Stimulated activated CD4-positive, alpha-beta T cell treated with anti-CD3 and anti-CD28 coated beads, Interleukin-12 subunit alpha, Interleukin-12 subunit beta, amount 100 ng/mL, for 4 hours (primary cell): ENCODE measurements at regions not wholly inside any gene's neighbourhood (a gene's known extent, or its start where the extent isn't known, plus 50 kb on each side); places are given as distances from the start of the nearest gene placed in this dataset.

ENCODE experiments used
- DNase-seq: peaks from one replicate; pipeline ENCODE4 v3.0.0-alpha.2; 2020

GRCh38 chr9:26735160-26735559 is 157.4 kb downstream of the CAAP1 start:
- no peak for DNase-seq

- no peak for DNase-seq
Measured at GRCh38 chr9:26729187-26729586, 163.4 kb downstream of the CAAP1 start.

DNA sequence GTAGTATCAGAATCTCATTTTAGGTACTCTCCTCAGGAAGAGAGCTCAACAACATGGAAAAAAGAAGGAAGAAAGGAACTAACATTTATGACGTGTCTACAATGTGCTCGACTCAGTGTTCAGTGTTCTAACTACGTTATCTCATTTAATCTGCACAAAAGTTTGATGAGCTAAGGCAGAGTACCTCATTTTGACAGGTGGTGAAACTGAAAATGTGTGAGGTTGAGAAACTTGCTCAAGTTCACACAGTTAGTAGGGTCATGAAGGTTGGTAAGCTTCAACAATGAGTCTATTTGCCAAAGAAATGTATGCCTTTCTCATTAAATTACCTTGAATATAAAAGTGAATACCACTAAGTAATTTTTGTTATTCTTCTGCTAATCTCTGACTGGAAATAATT is 165.1 kb downstream of the CAAP1 start:
- DNase-seq = no peak

- DNase-seq = no peak
Measured at GRCh38 chr9:26725573-26725972, 167.0 kb downstream of the CAAP1 start.

DNA sequence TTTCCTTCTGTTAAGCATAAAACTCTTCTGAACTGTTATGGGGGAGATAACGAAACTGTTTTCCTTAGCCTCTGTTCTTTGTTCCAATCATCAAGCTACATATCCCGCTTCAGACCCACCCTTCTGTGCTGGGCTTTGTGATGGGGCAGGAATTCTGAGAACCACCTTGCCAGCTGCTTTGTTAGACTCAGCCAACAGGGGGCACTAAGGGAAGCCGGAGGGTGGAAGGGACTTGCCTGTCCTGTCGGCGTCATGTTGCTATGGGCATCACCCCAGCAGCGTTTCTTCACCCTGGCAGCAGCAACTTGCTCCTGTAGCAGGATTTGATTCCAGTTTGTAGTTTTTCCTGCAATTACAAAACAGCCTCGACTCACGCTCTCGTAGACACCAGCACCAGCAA is 169.1 kb downstream of the CAAP1 start:
- peak; percentile 1 for DNase-seq

- no peak for DNase-seq
Measured at GRCh38 chr9:26722755-26723154, 169.8 kb downstream of the CAAP1 start.

- DNase-seq = no peak
Measured at GRCh38 chr9:26710008-26710407, 182.6 kb downstream of the CAAP1 start.

GRCh38 chr9:26706223-26706622 is 186.4 kb downstream of the CAAP1 start:
- no peak for DNase-seq

- DNase-seq = no peak
Measured at GRCh38 chr9:26695298-26695622, 197.3 kb downstream of the CAAP1 start.

DNA sequence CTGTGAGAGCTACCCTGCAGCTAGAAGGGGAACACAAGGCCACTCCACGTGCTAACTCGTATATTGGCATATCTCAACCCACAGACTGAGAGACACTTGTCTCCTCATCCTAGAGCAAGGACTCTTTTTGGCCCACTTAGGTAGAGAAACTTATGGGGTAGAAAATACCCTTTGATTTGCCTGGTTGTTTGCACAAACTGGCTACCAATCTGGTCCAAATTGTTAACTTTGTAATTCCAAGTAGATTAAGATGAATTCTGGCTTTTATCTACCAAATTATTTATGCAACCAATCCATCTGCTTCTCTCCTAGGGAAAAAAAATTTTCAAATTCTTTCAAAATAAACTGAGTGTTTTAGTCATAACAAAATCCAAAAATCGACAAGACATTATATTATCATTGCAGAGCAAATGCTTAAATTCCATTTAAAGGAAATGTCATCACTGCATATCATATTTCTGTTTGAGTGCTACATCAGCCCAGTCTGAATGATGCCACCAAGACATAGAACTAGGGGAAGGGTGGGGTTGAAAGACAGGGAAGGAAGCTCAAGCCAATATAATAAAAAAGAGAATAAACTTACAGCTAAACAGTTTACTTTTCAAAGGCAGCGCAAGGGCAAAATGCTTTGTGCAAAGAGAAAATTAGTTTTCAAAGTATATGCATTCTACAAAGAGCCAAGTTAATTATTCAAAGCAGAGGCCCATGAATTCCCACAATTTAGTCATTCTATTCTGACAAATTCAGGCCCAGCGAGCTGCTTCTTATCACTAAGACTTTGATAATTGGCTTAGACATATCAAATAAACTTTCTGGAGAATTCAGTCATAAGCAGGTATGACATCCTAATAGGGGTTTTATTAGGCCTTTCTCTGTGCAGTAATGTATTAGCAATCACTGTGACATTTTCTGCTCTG is 198.0 kb downstream of the CAAP1 start:
- DNase-seq = no peak

DNA sequence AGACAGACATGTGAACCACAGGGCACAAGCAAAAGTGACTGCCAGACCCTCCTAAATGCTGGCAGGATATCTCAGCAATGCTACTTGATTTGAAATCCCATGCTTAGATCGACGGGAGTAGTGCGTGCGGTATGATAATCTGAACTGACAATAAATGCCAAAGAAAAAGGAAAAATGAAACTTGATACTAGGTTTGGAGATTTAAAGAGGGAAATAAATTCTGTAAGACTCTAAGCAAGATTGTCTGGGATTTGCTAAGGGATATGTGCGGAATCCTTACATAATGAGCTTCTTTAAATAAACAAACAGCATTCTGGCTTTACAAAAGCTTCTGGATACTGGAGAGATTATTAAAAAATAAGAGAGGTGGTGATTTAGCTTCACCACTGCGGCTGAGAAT is 203.6 kb downstream of the CAAP1 start:
- DNase-seq = no peak

- DNase-seq = no peak
Measured at GRCh38 chr9:26687421-26687820, 205.2 kb downstream of the CAAP1 start.

DNA sequence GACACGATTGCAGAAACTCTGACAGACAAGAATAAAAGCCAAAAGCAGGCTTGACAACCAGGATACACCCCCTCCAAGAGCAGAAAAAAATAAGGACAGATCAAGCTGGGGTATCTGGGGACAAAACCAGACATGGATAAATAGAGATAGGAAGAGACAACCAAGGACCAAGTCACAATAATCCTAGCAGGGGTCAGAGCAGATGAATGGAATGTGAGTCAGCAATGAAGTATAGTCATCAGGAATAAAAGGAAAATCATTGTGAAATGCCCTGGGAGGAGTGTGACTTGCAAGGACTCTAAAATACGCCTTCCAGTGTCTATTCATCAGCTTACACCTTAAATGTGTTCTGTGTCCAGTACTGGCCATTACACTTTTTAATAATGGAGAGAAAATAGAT is 206.8 kb downstream of the CAAP1 start:
- no peak for DNase-seq

DNA sequence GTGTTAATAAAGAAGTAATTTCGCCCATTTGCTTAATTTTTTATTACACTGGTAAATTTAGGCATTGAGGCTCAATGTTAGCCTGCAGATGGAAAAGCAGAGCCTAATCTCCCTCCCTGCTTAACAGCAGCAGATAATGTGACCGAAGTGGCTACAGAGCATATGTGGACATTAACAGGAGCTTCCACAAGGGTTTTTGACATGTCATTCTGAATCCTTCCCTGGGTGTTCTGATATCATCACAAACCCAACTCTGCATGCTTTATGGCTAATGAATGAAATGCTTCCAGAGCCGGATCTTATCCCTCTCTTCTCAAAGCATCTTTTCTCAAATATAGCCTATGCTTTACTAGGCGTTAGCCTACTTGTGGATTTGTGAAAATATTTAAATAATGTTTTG is 208.6 kb downstream of the CAAP1 start:
- no peak for DNase-seq

DNA sequence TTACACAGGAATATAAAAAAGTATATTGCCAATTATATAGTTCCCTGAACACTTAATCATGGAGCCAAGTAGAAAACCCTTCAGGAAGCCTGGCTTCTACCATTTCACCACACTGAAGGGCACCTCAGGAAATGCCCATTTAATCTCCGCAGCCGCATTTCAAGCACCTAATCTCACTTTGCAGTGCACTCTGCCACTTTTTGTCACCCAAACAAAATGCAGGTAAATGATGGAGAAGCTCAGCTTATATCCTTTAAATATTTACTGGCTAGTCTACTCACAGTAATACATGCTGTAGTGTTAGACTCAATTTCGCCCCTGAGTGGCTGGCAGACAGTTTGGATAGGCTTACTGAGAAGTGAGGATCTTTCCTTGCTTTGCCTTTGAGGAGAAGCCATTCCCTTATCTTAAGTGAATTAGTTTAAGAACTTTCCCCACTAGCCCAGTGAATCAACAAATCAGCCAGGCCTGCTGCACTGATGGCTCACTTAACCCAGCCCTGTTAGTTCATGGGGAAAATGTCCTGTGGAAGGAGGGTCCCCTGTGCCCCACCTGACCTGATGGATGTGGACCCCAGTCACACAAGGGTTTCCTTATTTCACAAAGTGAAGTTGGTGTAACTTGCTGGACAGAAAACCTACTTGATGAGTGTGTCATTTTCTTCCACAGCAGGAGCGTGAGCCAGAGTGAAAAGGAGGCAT is 209.7 kb downstream of the CAAP1 start:
- DNase-seq = no peak

- DNase-seq = no peak
Measured at GRCh38 chr9:26682041-26682440, 210.6 kb downstream of the CAAP1 start.

DNA sequence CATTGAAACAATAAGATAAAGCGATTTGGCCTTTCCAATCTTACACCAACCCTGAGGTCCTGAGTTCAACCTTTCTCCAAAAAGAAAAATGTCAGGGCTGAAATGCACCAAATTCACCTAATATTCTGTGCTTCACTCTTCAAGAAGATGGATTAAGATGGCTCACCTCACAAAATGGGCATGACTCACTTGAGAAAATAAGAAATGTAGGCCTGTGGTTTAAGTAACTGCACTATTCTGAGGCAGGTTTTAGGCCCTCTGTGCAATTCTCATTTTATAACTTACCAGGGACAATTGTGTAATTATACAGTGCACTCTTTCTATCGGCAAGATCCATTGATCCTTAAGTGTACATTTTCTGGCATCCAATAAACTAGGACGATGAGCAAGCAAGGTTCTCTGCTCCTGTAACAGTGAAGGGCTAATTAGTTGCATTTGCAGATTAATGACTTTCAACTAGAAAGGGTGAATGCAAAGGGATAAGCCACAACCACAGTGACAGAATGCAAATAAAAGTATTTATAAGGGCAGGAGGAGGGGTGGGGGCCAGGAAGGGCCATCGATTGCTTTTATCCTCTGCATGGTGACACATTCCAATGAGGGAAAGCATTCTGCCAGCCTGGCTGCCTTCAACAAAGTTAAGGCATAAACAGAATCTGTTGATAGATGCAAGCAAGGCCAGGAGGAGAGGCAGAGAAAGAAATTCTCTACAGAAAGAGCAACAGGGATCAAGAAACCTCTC is 214.5 kb downstream of the CAAP1 start:
- DNase-seq = no peak

DNA sequence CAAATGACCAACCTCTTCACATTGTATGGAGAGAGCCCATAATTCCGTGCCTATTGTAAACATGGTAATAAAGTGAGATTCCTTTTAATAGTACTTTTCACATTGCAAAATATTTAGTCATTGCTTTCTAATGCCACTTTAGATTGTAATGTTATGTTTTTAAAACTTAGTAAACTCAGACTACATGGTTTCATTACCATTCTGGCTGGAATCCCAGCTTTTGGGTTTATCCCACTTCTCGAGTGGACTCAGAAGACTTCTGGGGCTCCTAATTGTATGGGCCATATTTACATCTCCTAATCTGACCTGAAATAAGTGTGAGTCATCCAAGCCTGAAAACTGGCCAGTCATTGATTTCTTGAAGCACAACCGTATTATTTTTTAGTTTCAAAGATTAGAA is 217.6 kb downstream of the CAAP1 start:
- no peak for DNase-seq

GRCh38 chr9:26673261-26673660 is 219.3 kb downstream of the CAAP1 start:
- DNase-seq = no peak

- no peak for DNase-seq
Measured at GRCh38 chr9:26669701-26670670, 222.6 kb downstream of the CAAP1 start.

- DNase-seq = no peak
Measured at GRCh38 chr9:26667882-26668281, 224.7 kb downstream of the CAAP1 start.

DNA sequence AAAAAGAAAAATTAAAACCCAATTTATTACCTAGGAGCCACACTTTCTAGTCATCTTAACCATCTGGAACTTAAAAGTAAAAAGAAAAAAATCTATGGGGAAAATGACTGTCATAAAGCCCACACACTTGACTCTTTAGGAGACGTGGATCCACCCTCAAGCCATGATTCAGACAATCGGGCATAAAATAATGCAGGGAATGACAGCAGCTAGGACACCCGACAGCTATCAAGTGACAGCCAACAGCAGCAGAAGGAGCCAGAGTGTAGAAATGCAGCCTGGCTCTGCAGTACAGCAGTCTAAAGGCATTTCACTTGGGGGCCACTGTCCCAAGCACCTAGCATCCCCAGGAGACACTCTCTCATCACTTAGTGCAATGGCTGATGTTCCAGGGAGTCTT is 226.9 kb downstream of the CAAP1 start:
- no peak for DNase-seq
